ENCODE measurements at regions not wholly inside any gene's neighbourhood (a gene's known extent, or its start where the extent isn't known, plus 50 kb on each side); places are given as distances from the start of the nearest gene placed in this dataset.

- no peak for DNase-seq
Observed at GRCh38 chr5:27308153-27308552, 269.8 kb upstream of the CDH9 start.

- no peak for DNase-seq
Observed at GRCh38 chr5:27290172-27290571, 251.8 kb upstream of the CDH9 start.

- no peak for DNase-seq
Observed at GRCh38 chr5:27276119-27276518, 237.7 kb upstream of the CDH9 start.

GRCh38 chr5:27275345-27275744 lies 237.0 kb upstream of the CDH9 start:
- DNase-seq = no peak

- no peak for DNase-seq
Observed at GRCh38 chr5:27269766-27270165, 231.4 kb upstream of the CDH9 start.

- DNase-seq = no peak
Observed at GRCh38 chr5:27267209-27267824, 228.9 kb upstream of the CDH9 start.

- no peak for DNase-seq
Observed at GRCh38 chr5:27266184-27266583, 227.8 kb upstream of the CDH9 start.

- no peak for DNase-seq
Observed at GRCh38 chr5:27257696-27258095, 219.3 kb upstream of the CDH9 start.

GRCh38 chr5:27252911-27253310 lies 214.5 kb upstream of the CDH9 start:
- DNase-seq = no peak

GRCh38 chr5:27242258-27242626 lies 203.9 kb upstream of the CDH9 start:
- DNase-seq = no peak

GRCh38 chr5:27241564-27242257 lies 203.3 kb upstream of the CDH9 start:
- DNase-seq = no peak

GRCh38 chr5:27240791-27241190 lies 202.4 kb upstream of the CDH9 start:
- no peak for DNase-seq

- DNase-seq = no peak
Observed at GRCh38 chr5:27234916-27235315, 196.5 kb upstream of the CDH9 start.

- no peak for DNase-seq
Observed at GRCh38 chr5:27221410-27221809, 183.0 kb upstream of the CDH9 start.

GRCh38 chr5:27220752-27221151 lies 182.4 kb upstream of the CDH9 start:
- no peak for DNase-seq

GRCh38 chr5:27217977-27218376 lies 179.6 kb upstream of the CDH9 start:
- DNase-seq = no peak

- DNase-seq = no peak
Observed at GRCh38 chr5:27217155-27217956, 179.0 kb upstream of the CDH9 start.

GRCh38 chr5:27216367-27216950 lies 178.1 kb upstream of the CDH9 start:
- no peak for DNase-seq

- DNase-seq = no peak
Observed at GRCh38 chr5:27208051-27208450, 169.7 kb upstream of the CDH9 start.

GRCh38 chr5:27191786-27192510 lies 153.6 kb upstream of the CDH9 start:
- DNase-seq = no peak

GRCh38 chr5:27172693-27173092 lies 134.3 kb upstream of the CDH9 start:
- no peak for DNase-seq

- DNase-seq = no peak
Observed at GRCh38 chr5:27171761-27172261, 133.4 kb upstream of the CDH9 start.

GRCh38 chr5:27158775-27159174 lies 120.4 kb upstream of the CDH9 start:
- no peak for DNase-seq
